GM12878 (cell line): ENCODE measurements at regions not wholly inside any gene's neighbourhood (a gene's known extent, or its start where the extent isn't known, plus 50 kb on each side); places are given as distances from the start of the nearest gene placed in this dataset.

ENCODE experiments used
- ATAC-seq: fragments of 200-7000 bp; cut with Tn5 transposase; 3 replicates; pipeline ENCODE4 v1.9.1; 2020; ENCODE audit warnings: mild to moderate bottlenecking, moderate library complexity
- BruUV-seq: library from RNA; stranded (reverse); fragments of 400-500 nt; replicated peaks from 2 replicates; lab custom pipeline; 2021; lab: Mats Ljungman, UMichigan
- CTCF ChIA-PET: fragments of 300-600 bp; sonication (Branson Sonifier 250); formaldehyde crosslinking; extraction: SDS; loops from one replicate; lab custom pipeline; 2021; ENCODE audit warnings: inconsistent platforms; lab: Yijun Ruan, JAX
- POLR2A ChIA-PET: fragments of 350-600 bp; formaldehyde crosslinking; extraction: SDS; loops from one replicate; lab custom pipeline; 2021; ENCODE audit warnings: inconsistent platforms; lab: Charles Lee
- RAD21 ChIA-PET: fragments of 300-600 bp; sonication (Branson Sonifier 250); formaldehyde crosslinking; loops from one replicate; lab custom pipeline; 2023; ENCODE audit warnings: antibody characterized with exemption; ENCODE audit not compliant: unreplicated experiment; lab: Charles Lee
- SMC1A ChIA-PET: fragments of 300-600 bp; sonication (Branson Sonifier 250); formaldehyde crosslinking; loops from one replicate; lab custom pipeline; 2023; ENCODE audit not compliant: unreplicated experiment, uncharacterized antibody; lab: Charles Lee
- DNase-seq: peaks from one replicate; pipeline ENCODE4 v3.0.0-alpha.2; 2011; ENCODE audit warnings: low read depth, low spot score
- FAIRE-seq: peaks from 3 replicates; lab custom pipeline; 2011; peaks lifted over from hg19 to GRCh38; lab: Jason Lieb, UNC
- H2AFZ ChIP-seq: 2 replicates; pipeline ENCODE4 v1.6.0; 2011; ENCODE audit warnings: low read depth, low read length, control low read depth; ENCODE audit not compliant: control insufficient read depth
- H3K27ac ChIP-seq: 2 replicates; pipeline ENCODE4 v1.5.1; 2011; ENCODE audit warnings: control low read depth; ENCODE audit not compliant: control insufficient read depth, insufficient read depth
- H3K27me3 ChIP-seq, 2 experiments: replicated peaks in 1 of 2; 2 replicates each; pipeline versions ENCODE4 v1.6.0 to v1.6.1; 2011; ENCODE audit warnings: low read length in 1 of 2; ENCODE audit not compliant: control insufficient read depth in 2 of 2, insufficient read depth in 2 of 2
- H3K36me3 ChIP-seq, 2 experiments: 2 replicates each; pipeline ENCODE4 v1.5.1; 2011; ENCODE audit warnings: low read length in 1 of 2; ENCODE audit not compliant: control insufficient read depth in 2 of 2, insufficient read depth in 2 of 2
- H3K4me1 ChIP-seq: 2 replicates; pipeline ENCODE4 v1.6.1; 2011; ENCODE audit warnings: mild to moderate bottlenecking, low read length, moderate library complexity, mixed read lengths; ENCODE audit not compliant: control insufficient read depth, insufficient read depth
- H3K4me2 ChIP-seq: 2 replicates; pipeline ENCODE4 v1.6.0; 2011; ENCODE audit warnings: control low read depth; ENCODE audit not compliant: control insufficient read depth, insufficient read depth
- H3K4me3 ChIP-seq: fragments of 200-600 bp; sonication (generic); 2 replicates; pipeline ENCODE4 v1.5.1; 2016
- H3K79me2 ChIP-seq: 2 replicates; pipeline ENCODE4 v1.6.0; 2011; ENCODE audit warnings: low read length; ENCODE audit not compliant: control insufficient read depth, insufficient read depth
- H3K9ac ChIP-seq: 2 replicates; pipeline ENCODE4 v1.8.0; 2011; ENCODE audit warnings: low read length, control low read depth, mixed read lengths; ENCODE audit not compliant: control insufficient read depth, insufficient read depth
- H3K9me3 ChIP-seq: replicated peaks from 3 replicates; pipeline ENCODE4 v1.5.1; 2011; ENCODE audit warnings: mild to moderate bottlenecking, low read length; ENCODE audit not compliant: control insufficient read depth, insufficient read depth
- H4K20me1 ChIP-seq: 2 replicates; pipeline ENCODE4 v1.6.0; 2011; ENCODE audit not compliant: control insufficient read depth, insufficient read depth
- CHD2 ChIP-seq: IDR thresholded peaks from 2 replicates; pipeline ENCODE4 v1.6.1; 2011; ENCODE audit warnings: low read depth, low read length, improper control_type of control experiment, borderline replicate concordance
- CHD4 ChIP-seq: fragments of 200-600 bp; sonication (generic); IDR thresholded peaks from 2 replicates; pipeline ENCODE4 v1.6.1; 2016; ENCODE audit warnings: mild to moderate bottlenecking
- EED ChIP-seq: sonication (generic); IDR thresholded peaks from 2 replicates; pipeline ENCODE4 v1.6.1; 2016; ENCODE audit warnings: antibody characterized with exemption, low read depth
- EP300 ChIP-seq, 2 experiments: fragments of 150-350 bp in 1 of 2; IDR thresholded peaks; 2 replicates each; pipeline ENCODE4 v1.6.1; 2011 to 2012; ENCODE audit warnings: low read depth in 2 of 2, low read length in 2 of 2, borderline replicate concordance in 1 of 2, improper control_type of control experiment in 1 of 2, inconsistent platforms in 1 of 2; ENCODE audit not compliant: control insufficient read depth in 1 of 2
- EZH2 ChIP-seq: IDR thresholded peaks from 2 replicates; pipeline ENCODE4 v1.6.1; 2012; ENCODE audit warnings: low read depth, mild to moderate bottlenecking, control low read depth, inconsistent platforms, low read length, borderline replicate concordance; ENCODE audit not compliant: control insufficient read depth
- IKZF2 ChIP-seq, 2 experiments: fragments of 450-650 bp; IDR thresholded peaks; 2 replicates each; pipeline ENCODE4 v1.6.1; 2017; ENCODE audit warnings: mild to moderate bottlenecking in 2 of 2, moderate library complexity in 2 of 2
- KDM1A ChIP-seq: fragments of 200-600 bp; sonication (generic); IDR thresholded peaks from 2 replicates; pipeline ENCODE4 v1.6.1; 2016; ENCODE audit warnings: borderline replicate concordance
- KLF5 ChIP-seq: fragments of 450-650 bp; IDR thresholded peaks from 2 replicates; pipeline ENCODE4 v1.6.1; 2014; ENCODE audit warnings: mild to moderate bottlenecking; ENCODE audit not compliant: partially characterized antibody
- MXI1 ChIP-seq: fragments of 150-350 bp; IDR thresholded peaks from 2 replicates; pipeline ENCODE4 v1.6.1; 2011; ENCODE audit warnings: low read depth, mild to moderate bottlenecking, inconsistent platforms, low read length, improper control_type of control experiment
- MYC ChIP-seq: IDR thresholded peaks from 2 replicates; pipeline ENCODE4 v1.6.1; 2011; ENCODE audit warnings: mild to moderate bottlenecking, low read length, moderate library complexity, inconsistent platforms; ENCODE audit not compliant: insufficient read depth, insufficient replicate concordance, insufficient read length, severe bottlenecking
- NR2F1 ChIP-seq: fragments of 450-650 bp; conservative IDR thresholded peaks from 2 replicates; pipeline ENCODE4 v1.6.1; 2017; ENCODE audit warnings: mild to moderate bottlenecking
- POU2F2 ChIP-seq: IDR thresholded peaks from 3 replicates; pipeline ENCODE4 v1.6.1; 2011; ENCODE audit warnings: low read depth, mild to moderate bottlenecking, low read length, borderline replicate concordance
- STAT3 ChIP-seq: IDR thresholded peaks from 2 replicates; pipeline ENCODE4 v1.6.1; 2011; ENCODE audit warnings: low read depth, low read length, improper control_type of control experiment
- SUZ12 ChIP-seq: fragments of 200-600 bp; sonication (generic); IDR thresholded peaks from one replicate; pipeline ENCODE4 v1.6.1; 2018; ENCODE audit warnings: antibody characterized with exemption, mild to moderate bottlenecking; ENCODE audit not compliant: unreplicated experiment
- TCF7 ChIP-seq: IDR thresholded peaks from 2 replicates; pipeline ENCODE4 v1.6.1; 2014; ENCODE audit warnings: antibody characterized with exemption, borderline replicate concordance
- ZNF622 ChIP-seq: fragments of 450-650 bp; IDR thresholded peaks from 2 replicates; pipeline ENCODE4 v1.6.1; 2017; ENCODE audit warnings: mild to moderate bottlenecking, inconsistent platforms
- WGBS: methylation state at CpG from one replicate; pipeline ENCODE4 v1.1.6; 2016; ENCODE audit warnings: low lambda C conversion rate; ENCODE audit not compliant: insufficient replicate concordance, insufficient coverage; ENCODE audit errors: missing lambda C conversion rate; 5-methylcytosine and 5-hydroxymethylcytosine counted together
- in situ Hi-C: fragments of 300-500 bp; cut with MboI; formaldehyde crosslinking; loops from 9 replicates; pipeline ENCODE4 v1.14.3; 2018; ENCODE audit warnings: mixed read lengths
- intact Hi-C: fragments of 100-400 bp; cut with micrococcal nuclease; formaldehyde crosslinking; loops from one replicate; pipeline ENCODE4 v1.14.2; 2022; ENCODE audit not compliant: unreplicated experiment
- TF ChIP-seq, protein P1 (sequence below): fragments of 450-650 bp; IDR thresholded peaks from 2 replicates; pipeline ENCODE4 v1.6.1; 2018; ENCODE audit warnings: borderline replicate concordance, mild to moderate bottlenecking; ENCODE audit not compliant: partially characterized antibody
- TF ChIP-seq, protein P2 (sequence below), 3 experiments: IDR thresholded peaks in 2 of 3; conservative IDR thresholded peaks in 1 of 3; 2 replicates each; pipeline ENCODE4 v1.5.1; 2011; ENCODE audit warnings: low read depth in 3 of 3, low read length in 3 of 3, mild to moderate bottlenecking in 3 of 3, control low read depth in 2 of 3, moderate library complexity in 2 of 3, inconsistent platforms in 1 of 3, mixed read lengths in 1 of 3; ENCODE audit not compliant: control insufficient read depth in 2 of 3, insufficient read depth in 1 of 3; ENCODE audit errors: extremely low read depth in 1 of 3

DNA sequence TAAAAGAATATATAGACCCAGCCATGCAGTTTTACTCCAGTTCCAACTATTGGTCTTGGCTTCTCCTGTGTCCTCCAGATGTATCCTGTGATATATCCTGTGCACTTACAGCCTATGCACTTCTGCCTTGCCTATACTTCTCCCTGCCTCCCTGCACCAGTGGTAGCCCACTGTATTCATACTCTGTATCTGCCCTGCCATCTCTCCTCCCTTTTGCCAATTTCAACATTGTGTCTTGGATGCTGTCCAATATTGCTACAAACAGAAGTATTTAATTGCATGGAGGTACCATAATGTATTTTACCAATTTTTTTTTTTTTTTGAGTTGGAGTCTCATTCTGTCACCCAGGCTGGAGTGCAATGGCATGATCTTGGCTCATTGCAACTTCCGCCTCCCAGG, 242.7 kb downstream of the HAPSTR1 start (continued):
- TF ChIP-seq CHD2, result no peak
- no peak for TF ChIP-seq EP300 (IDR thresholded peaks at IDR 0.05; ENCODE audit: borderline replicate concordance in 1 of 2, control insufficient read depth in 1 of 2, low read depth in 2 of 2, low read length in 2 of 2)
- TF ChIP-seq TCF7, result no peak
- no peak for TF ChIP-seq ZNF622
- no peak for TF ChIP-seq KLF5
- TF ChIP-seq, all 136 proteins: peak for 0

DNA sequence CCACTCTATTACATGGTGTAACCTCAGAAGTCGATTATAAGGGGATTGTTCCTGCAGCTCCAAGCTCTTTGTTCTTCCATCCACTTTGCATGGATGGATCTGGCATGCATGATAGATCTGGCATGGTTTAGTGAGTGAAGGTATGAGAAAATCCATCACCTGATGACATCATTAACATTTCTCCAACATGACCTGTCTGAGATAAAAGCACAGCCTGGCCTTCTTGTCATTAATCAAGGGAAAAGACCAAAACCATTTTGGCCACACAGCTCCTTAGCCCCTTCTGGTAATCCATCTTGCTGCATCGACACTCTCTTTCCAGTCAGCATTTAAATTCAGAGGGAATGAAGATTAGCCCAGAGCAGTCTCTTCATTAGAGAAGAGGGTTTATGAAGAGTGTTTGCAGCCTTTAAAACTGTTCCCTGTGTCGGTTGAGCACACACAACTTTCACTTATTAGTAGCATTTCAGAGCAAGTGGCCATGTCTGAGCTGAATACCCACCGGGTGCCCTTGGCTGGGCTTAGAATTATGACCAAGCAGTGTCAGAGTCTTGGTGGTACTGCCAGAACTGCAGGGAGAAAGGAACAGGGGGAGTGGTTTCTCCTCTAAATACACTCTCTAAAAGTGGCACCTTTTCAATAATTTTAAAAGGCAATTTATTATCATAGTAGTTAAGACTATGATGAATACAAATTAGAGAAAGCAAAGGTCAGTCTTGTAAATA, 246.0 kb downstream of the HAPSTR1 start:
- no TSS peak for BruUV-seq
- FAIRE-seq, result no peak
- TF ChIP-seq MXI1, result no peak
- TF ChIP-seq, protein P1, sequence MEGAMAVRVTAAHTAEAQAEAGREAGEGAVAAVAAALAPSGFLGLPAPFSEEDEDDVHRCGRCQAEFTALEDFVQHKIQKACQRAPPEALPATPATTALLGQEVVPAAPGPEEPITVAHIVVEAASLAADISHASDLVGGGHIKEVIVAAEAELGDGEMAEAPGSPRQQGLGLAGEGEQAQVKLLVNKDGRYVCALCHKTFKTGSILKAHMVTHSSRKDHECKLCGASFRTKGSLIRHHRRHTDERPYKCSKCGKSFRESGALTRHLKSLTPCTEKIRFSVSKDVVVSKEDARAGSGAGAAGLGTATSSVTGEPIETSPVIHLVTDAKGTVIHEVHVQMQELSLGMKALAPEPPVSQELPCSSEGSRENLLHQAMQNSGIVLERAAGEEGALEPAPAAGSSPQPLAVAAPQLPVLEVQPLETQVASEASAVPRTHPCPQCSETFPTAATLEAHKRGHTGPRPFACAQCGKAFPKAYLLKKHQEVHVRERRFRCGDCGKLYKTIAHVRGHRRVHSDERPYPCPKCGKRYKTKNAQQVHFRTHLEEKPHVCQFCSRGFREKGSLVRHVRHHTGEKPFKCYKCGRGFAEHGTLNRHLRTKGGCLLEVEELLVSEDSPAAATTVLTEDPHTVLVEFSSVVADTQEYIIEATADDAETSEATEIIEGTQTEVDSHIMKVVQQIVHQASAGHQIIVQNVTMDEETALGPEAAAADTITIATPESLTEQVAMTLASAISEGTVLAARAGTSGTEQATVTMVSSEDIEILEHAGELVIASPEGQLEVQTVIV, result no peak
- TF ChIP-seq, protein P2, sequence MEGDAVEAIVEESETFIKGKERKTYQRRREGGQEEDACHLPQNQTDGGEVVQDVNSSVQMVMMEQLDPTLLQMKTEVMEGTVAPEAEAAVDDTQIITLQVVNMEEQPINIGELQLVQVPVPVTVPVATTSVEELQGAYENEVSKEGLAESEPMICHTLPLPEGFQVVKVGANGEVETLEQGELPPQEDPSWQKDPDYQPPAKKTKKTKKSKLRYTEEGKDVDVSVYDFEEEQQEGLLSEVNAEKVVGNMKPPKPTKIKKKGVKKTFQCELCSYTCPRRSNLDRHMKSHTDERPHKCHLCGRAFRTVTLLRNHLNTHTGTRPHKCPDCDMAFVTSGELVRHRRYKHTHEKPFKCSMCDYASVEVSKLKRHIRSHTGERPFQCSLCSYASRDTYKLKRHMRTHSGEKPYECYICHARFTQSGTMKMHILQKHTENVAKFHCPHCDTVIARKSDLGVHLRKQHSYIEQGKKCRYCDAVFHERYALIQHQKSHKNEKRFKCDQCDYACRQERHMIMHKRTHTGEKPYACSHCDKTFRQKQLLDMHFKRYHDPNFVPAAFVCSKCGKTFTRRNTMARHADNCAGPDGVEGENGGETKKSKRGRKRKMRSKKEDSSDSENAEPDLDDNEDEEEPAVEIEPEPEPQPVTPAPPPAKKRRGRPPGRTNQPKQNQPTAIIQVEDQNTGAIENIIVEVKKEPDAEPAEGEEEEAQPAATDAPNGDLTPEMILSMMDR (IDR thresholded peaks at IDR 0.05 in 2 of 3, conservative IDR thresholded peaks at IDR 0.05 in 1 of 3; ENCODE audit: control insufficient read depth in 2 of 3, extremely low read depth in 1 of 3, insufficient read depth in 1 of 3, low read depth in 3 of 3, low read length in 3 of 3), result no peak
- TF ChIP-seq EZH2, result no peak
- TF ChIP-seq IKZF2 (IDR thresholded peaks at IDR 0.05), result no peak
- TF ChIP-seq SUZ12, result no peak
- no peak for TF ChIP-seq EED
- no peak for TF ChIP-seq KDM1A
- TF ChIP-seq CHD4, result no peak
- TF ChIP-seq MYC, result no peak
- no peak for TF ChIP-seq NR2F1
- TF ChIP-seq STAT3, result no peak
- TF ChIP-seq POU2F2, result no peak

More for the DNA sequence above, 246.0 kb downstream of the HAPSTR1 start:
- intact Hi-C loops, result no loop called here
- whole genome bisulfite sequencing, result 2% methylated on average over 4 of the region's 4 CpGs
- no peak for DNase-seq
- Histone ChIP-seq H3K27ac (no peak overlapping the region), H3K9ac (no peak overlapping the region), H3K9me3 (no peaks in the 10 kb centered on the region), H4K20me1 (no peaks in the 10 kb centered on the region), H2AFZ (no peak overlapping the region), H3K36me3 (no peaks in the 10 kb centered on the region), H3K27me3 (no peaks in the 10 kb centered on the region; a peak in 1 of 4 replicates), H3K79me2 (no peaks in the 10 kb centered on the region), H3K4me1 (no peaks in the 10 kb centered on the region), H3K4me2 (no peak overlapping the region), H3K4me3 (no peak overlapping the region)
- in situ Hi-C loops, result no loop called here
- SMC1A ChIA-PET, result no interaction called here
- RAD21 ChIA-PET, result no interaction called here
- CTCF ChIA-PET, result interaction anchor here (1.4 kb wide), 1 partner anchor 8 kb away, joined by 3 read pairs; no protein-coding TSS in a partner anchor
- ATAC-seq, result no peak
- POLR2A ChIA-PET, result no interaction called here
